ENCODE measurements at regions not wholly inside any gene's neighbourhood (a gene's known extent, or its start where the extent isn't known, plus 50 kb on each side); places are given as distances from the start of the nearest gene placed in this dataset.

GRCh38 chr13:106989876-106990275, 421.9 kb upstream of the ARGLU1 start:
- no peak for TF ChIP-seq CTCF (IDR thresholded peaks at IDR 0.05; ENCODE audit: low read depth, low read length)
- TF ChIP-seq, protein P1, sequence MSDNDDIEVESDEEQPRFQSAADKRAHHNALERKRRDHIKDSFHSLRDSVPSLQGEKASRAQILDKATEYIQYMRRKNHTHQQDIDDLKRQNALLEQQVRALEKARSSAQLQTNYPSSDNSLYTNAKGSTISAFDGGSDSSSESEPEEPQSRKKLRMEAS (IDR thresholded peaks at IDR 0.05; ENCODE audit: low read depth, low read length), result no peak
- no peak for TF ChIP-seq POLR2A (IDR thresholded peaks at IDR 0.05; ENCODE audit: extremely low read depth, insufficient read length)

Data from NB4 (cell line).